MM.1S (cell line): ENCODE measurements at regions not wholly inside any gene's neighbourhood (a gene's known extent, or its start where the extent isn't known, plus 50 kb on each side); places are given as distances from the start of the nearest gene placed in this dataset.

Source experiments
- DNase-seq: peaks from one replicate; pipeline ENCODE4 v3.0.0-alpha.2; 2015
- H2AFZ ChIP-seq: fragments of 300-600 bp; sonication (generic); 2 replicates; pipeline ENCODE4 v1.6.0; 2016; ENCODE audit warnings: antibody characterized with exemption, low read length
- H3F3A ChIP-seq: fragments of 300-600 bp; sonication (generic); 2 replicates; pipeline ENCODE4 v1.6.1; 2016; ENCODE audit warnings: mild to moderate bottlenecking, antibody characterized with exemption, low read length, moderate library complexity, mixed read lengths; ENCODE audit not compliant: insufficient read depth
- H3K27ac ChIP-seq: fragments of 300-600 bp; sonication (generic); 2 replicates; pipeline ENCODE4 v1.5.1; 2016; ENCODE audit warnings: mild to moderate bottlenecking, low read length
- H3K27me3 ChIP-seq: fragments of 300-600 bp; sonication (generic); replicated peaks from 2 replicates; pipeline ENCODE4 v1.6.0; 2016; ENCODE audit warnings: low read length; ENCODE audit not compliant: insufficient read depth
- H3K36me3 ChIP-seq: fragments of 300-600 bp; sonication (generic); replicated peaks from 2 replicates; pipeline ENCODE4 v1.6.1; 2016; ENCODE audit warnings: mild to moderate bottlenecking, low read length, mixed read lengths; ENCODE audit not compliant: insufficient read depth
- H3K4me1 ChIP-seq: fragments of 300-600 bp; sonication (generic); 2 replicates; pipeline ENCODE4 v1.6.1; 2016; ENCODE audit warnings: low read length, mixed read lengths
- H3K4me2 ChIP-seq: fragments of 300-600 bp; sonication (generic); 2 replicates; pipeline ENCODE4 v1.6.0; 2016; ENCODE audit warnings: low read depth, low read length
- H3K4me3 ChIP-seq: fragments of 300-600 bp; sonication (generic); 2 replicates; pipeline ENCODE4 v1.5.1; 2016; ENCODE audit warnings: low read length, mixed read lengths
- H3K79me2 ChIP-seq: fragments of 300-600 bp; sonication (generic); 2 replicates; pipeline ENCODE4 v1.6.1; 2016; ENCODE audit warnings: mixed run types, low read length, mixed read lengths
- H3K9ac ChIP-seq: fragments of 300-600 bp; sonication (generic); 2 replicates; pipeline ENCODE4 v1.6.1; 2016; ENCODE audit warnings: low read length, mixed read lengths
- H3K9me2 ChIP-seq: fragments of 300-600 bp; sonication (generic); replicated peaks from 2 replicates; pipeline ENCODE4 v1.6.1; 2016; ENCODE audit warnings: mild to moderate bottlenecking, low read length, mixed read lengths; ENCODE audit not compliant: insufficient read depth
- H3K9me3 ChIP-seq: fragments of 300-600 bp; sonication (generic); replicated peaks from 2 replicates; pipeline ENCODE4 v1.6.1; 2016; ENCODE audit warnings: mild to moderate bottlenecking, low read length, mixed read lengths; ENCODE audit not compliant: insufficient read depth
- H4K20me1 ChIP-seq: fragments of 300-600 bp; sonication (generic); 2 replicates; pipeline ENCODE4 v1.6.1; 2016; ENCODE audit warnings: mild to moderate bottlenecking, low read length, moderate library complexity, mixed read lengths; ENCODE audit not compliant: insufficient read depth
- EZH2 ChIP-seq: fragments of 300-600 bp; sonication (generic); optimal IDR thresholded peaks from 2 replicates; pipeline ENCODE3; 2017; ENCODE audit warnings: low read depth, mild to moderate bottlenecking, antibody characterized with exemption, low read length, mixed read lengths
- EZH2phosphoT487 ChIP-seq: fragments of 300-600 bp; sonication (generic); IDR thresholded peaks from 2 replicates; pipeline ENCODE4 v1.6.1; 2018; ENCODE audit warnings: antibody characterized with exemption, low read length
- TF ChIP-seq, protein P1 (sequence below): fragments of 300-600 bp; sonication (generic); IDR thresholded peaks from 2 replicates; pipeline ENCODE4 v1.5.1; 2016; ENCODE audit warnings: antibody characterized with exemption, low read length, mixed read lengths

DNA sequence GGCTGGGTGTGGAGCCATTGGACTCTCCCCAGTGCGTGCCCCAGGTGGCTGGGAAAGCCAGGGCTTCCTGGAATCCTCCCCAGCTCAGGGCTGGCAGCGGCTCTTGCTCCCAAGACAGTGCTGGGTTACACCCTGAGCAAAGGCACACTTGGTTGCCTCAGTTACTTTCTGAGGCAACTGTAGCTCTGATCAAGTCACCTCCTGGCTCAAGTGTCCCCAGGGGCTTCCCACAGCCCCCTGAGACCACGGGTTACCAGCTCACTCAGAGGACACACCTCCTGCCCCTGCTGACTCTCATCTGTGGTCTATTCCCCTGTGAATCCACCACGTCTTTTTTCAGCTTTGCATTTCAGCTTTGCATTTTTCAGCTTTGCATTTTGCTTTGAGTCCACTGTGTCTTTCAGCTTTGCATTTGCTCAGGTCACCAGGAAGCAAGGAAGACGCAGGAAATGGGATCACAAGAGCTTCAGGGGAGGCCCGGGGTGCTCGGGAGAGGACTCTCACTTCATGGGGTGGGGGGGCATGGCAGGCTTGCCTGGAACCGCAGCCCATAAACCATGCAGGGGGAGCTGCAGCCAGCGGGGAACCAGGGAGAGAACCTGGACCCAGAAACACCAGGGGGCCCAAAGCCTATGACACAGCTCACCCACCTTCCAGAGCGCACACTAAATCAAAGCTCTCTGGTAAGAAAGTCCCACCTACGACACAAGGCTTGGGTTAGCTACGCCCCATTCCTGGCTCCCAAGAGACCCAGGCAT, 138.0 kb upstream of the ASB18 start:
- TF ChIP-seq, protein P1, sequence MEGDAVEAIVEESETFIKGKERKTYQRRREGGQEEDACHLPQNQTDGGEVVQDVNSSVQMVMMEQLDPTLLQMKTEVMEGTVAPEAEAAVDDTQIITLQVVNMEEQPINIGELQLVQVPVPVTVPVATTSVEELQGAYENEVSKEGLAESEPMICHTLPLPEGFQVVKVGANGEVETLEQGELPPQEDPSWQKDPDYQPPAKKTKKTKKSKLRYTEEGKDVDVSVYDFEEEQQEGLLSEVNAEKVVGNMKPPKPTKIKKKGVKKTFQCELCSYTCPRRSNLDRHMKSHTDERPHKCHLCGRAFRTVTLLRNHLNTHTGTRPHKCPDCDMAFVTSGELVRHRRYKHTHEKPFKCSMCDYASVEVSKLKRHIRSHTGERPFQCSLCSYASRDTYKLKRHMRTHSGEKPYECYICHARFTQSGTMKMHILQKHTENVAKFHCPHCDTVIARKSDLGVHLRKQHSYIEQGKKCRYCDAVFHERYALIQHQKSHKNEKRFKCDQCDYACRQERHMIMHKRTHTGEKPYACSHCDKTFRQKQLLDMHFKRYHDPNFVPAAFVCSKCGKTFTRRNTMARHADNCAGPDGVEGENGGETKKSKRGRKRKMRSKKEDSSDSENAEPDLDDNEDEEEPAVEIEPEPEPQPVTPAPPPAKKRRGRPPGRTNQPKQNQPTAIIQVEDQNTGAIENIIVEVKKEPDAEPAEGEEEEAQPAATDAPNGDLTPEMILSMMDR: no peak
- TF ChIP-seq EZH2phosphoT487 (no peak), EZH2 (no peak)
- Histone ChIP-seq H2AFZ (no peak overlapping the region), H3K79me2 (no peaks in the 10 kb centered on the region), H3F3A (no peaks in the 10 kb centered on the region), H3K9ac (no peak overlapping the region), H3K4me3 (no peak overlapping the region), H3K27me3 (no peaks in the 10 kb centered on the region), H3K36me3 (no peaks in the 10 kb centered on the region), H3K9me2 (no peaks in the 10 kb centered on the region), H4K20me1 (no peaks in the 10 kb centered on the region), H3K27ac (no peak overlapping the region), H3K4me2 (no peak overlapping the region), H3K4me1 (no peaks in the 10 kb centered on the region), H3K9me3 (no peaks in the 10 kb centered on the region)
- DNase-seq: no peak

DNA sequence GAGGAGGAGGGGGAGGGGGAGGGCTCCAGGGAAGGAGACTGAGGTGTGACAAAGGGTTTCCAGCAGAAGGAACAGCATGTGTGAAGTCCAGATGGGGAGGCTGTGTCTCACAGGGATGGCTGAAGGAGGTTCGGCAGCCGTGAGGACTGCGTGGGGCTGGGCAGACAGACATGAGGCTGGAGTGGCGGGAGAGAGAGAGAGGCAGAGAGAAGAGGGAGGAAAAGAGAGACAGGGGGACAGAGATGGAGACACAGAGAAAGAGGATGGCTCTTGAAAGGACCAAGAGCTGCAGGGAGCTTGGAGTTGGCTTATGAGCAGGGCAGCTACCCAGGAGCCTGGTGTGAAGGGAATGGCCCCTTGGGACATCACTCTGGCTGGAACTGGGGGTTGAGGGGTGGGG, 138.9 kb upstream of the ASB18 start:
- no peak for TF ChIP-seq EZH2phosphoT487
- TF ChIP-seq, protein P1: no peak
- TF ChIP-seq EZH2: no peak
- no peak for DNase-seq
- H3K9me2 ChIP-seq: no peaks in the 10 kb centered on the region

DNA sequence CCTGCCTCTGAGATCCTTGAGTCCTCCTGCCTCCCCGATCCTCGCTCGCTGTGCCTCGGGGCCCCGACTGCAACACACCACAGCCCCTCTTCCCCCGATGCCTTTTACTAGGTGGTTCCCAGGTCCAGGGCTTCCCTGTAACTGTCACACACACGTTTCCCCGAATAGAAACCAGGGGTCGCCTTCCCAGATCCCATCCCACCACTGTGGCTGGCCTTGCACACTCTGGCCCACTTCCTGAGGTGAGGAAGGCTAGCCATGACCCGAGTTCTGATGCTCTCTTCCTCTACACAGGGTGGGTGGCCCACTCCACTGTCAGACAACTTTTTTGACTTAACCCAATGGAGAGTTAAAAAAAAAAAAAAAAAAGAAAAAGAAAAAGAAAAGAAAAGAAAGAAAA, 139.6 kb upstream of the ASB18 start:
- TF ChIP-seq EZH2 (no peak), EZH2phosphoT487 (no peak)
- no peak for DNase-seq
- Histone ChIP-seq H3K27ac (no peak overlapping the region), H3K9ac (no peak overlapping the region), H3K4me2 (no peak overlapping the region), H3K27me3 (no peaks in the 10 kb centered on the region), H3K4me3 (no peak overlapping the region), H3K36me3 (no peaks in the 10 kb centered on the region), H3K79me2 (no peaks in the 10 kb centered on the region), H3K9me3 (no peaks in the 10 kb centered on the region), H4K20me1 (no peaks in the 10 kb centered on the region), H3K4me1 (no peaks in the 10 kb centered on the region), H3K9me2 (no peaks in the 10 kb centered on the region), H3F3A (no peaks in the 10 kb centered on the region), H2AFZ (no peak overlapping the region)

More for the DNA sequence above, 138.9 kb upstream of the ASB18 start:
- no peaks in the 10 kb centered on the region for H3K9me3 ChIP-seq
- no peak overlapping the region for H3K9ac ChIP-seq
- H3K27me3 ChIP-seq: no peaks in the 10 kb centered on the region
- no peak overlapping the region for H2AFZ ChIP-seq
- no peak overlapping the region for H3K27ac ChIP-seq
- H4K20me1 ChIP-seq: no peaks in the 10 kb centered on the region
- no peak overlapping the region for H3K4me3 ChIP-seq
- no peaks in the 10 kb centered on the region for H3K79me2 ChIP-seq
- no peak overlapping the region for H3K4me2 ChIP-seq
- H3K4me1 ChIP-seq: no peaks in the 10 kb centered on the region
- H3K36me3 ChIP-seq: no peaks in the 10 kb centered on the region
- no peaks in the 10 kb centered on the region for H3F3A ChIP-seq

DNA sequence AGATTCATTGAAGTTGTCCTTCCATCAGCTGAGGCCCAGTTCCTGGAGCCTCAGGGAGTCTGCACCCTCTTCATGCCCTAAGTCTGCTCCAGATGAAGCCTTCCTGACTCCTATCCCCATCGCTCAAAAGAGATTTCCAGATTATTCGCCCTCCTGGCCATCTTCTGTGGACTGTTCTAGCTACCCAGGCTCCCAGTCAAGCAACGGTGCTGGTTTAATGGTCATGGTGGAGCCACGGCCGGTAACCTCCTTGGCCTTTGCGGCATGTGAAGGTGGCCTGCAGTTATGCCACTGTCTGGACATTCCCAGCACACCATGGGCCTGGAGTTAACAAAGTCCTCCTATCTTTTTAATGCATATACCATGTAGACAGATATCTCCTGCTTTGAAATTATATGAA, 140.1 kb upstream of the ASB18 start:
- no peaks in the 10 kb centered on the region for H3K36me3 ChIP-seq
- H3K9ac ChIP-seq: no peak overlapping the region
- no peak for DNase-seq
- no peaks in the 10 kb centered on the region for H3K9me2 ChIP-seq
- no peak overlapping the region for H3K4me3 ChIP-seq
- no peak for TF ChIP-seq EZH2phosphoT487
- no peak for TF ChIP-seq EZH2
- TF ChIP-seq, protein P1: no peak
- no peaks in the 10 kb centered on the region for H4K20me1 ChIP-seq
- H3K27ac ChIP-seq: no peak overlapping the region
- H3K4me1 ChIP-seq: no peaks in the 10 kb centered on the region
- H2AFZ ChIP-seq: no peak overlapping the region
- no peaks in the 10 kb centered on the region for H3F3A ChIP-seq
- H3K4me2 ChIP-seq: no peak overlapping the region
- no peaks in the 10 kb centered on the region for H3K27me3 ChIP-seq
- H3K79me2 ChIP-seq: no peaks in the 10 kb centered on the region
- H3K9me3 ChIP-seq: no peaks in the 10 kb centered on the region
